ENCODE measurements at regions not wholly inside any gene's neighbourhood (a gene's known extent, or its start where the extent isn't known, plus 50 kb on each side); places are given as distances from the start of the nearest gene placed in this dataset.

- Histone ChIP-seq H3K27me3 (no peaks in the 10 kb centered on the region), H3K36me3 (no peaks in the 10 kb centered on the region), H3K9me3 (no peaks in the 10 kb centered on the region), H3K4me3 (no peak overlapping the region), H3K27ac (no peak overlapping the region), H3K4me1 (no peaks in the 10 kb centered on the region)
- ATAC-seq (no peak), DNase-seq (no peak)
- intact Hi-C loops (cut with DNase I), result no loop called here
- 64% methylated on average over 2 of the region's 2 CpGs for WGBS (ENCODE audit: insufficient coverage, low coverage, low lambda C conversion rate, missing lambda C conversion rate)
- TF ChIP-seq POLR2A (IDR thresholded peaks at IDR 0.05) (no peak), CTCF (IDR thresholded peaks at IDR 0.05) (no peak)
These were observed 478.5 kb upstream of the KIF2A start for GRCh38 chr5:61827445-61827975.

GRCh38 chr5:61828856-61829255 is 477.1 kb upstream of the KIF2A start:
- intact Hi-C loops (cut with DNase I), result no loop called here
- no peak for ATAC-seq
- TF ChIP-seq CTCF (IDR thresholded peaks at IDR 0.05), result no peak
- Histone ChIP-seq H3K9me3 (no peaks in the 10 kb centered on the region), H3K27ac (no peak overlapping the region), H3K4me3 (no peak overlapping the region), H3K36me3 (no peaks in the 10 kb centered on the region), H3K27me3 (no peaks in the 10 kb centered on the region), H3K4me1 (no peaks in the 10 kb centered on the region)
- no peak for DNase-seq
- WGBS (ENCODE audit: insufficient coverage, low coverage, low lambda C conversion rate, missing lambda C conversion rate), result 94% methylated on average over 2 of the region's 3 CpGs

GRCh38 chr5:61831736-61832135 is 474.3 kb upstream of the KIF2A start:
- Histone ChIP-seq H3K27me3 (no peaks in the 10 kb centered on the region), H3K36me3 (no peaks in the 10 kb centered on the region), H3K4me3 (no peak overlapping the region), H3K27ac (no peak overlapping the region), H3K9me3 (no peaks in the 10 kb centered on the region), H3K4me1 (no peaks in the 10 kb centered on the region)
- intact Hi-C loops (cut with DNase I), result no loop called here
- DNase-seq (no peak), ATAC-seq (no peak)
- TF ChIP-seq CTCF (IDR thresholded peaks at IDR 0.05), result no peak
- TF ChIP-seq POLR2A (IDR thresholded peaks at IDR 0.05), result no peak
- WGBS (ENCODE audit: insufficient coverage, low coverage, low lambda C conversion rate, missing lambda C conversion rate), result no CpG with 5 or more reads among the region's 4 CpGs

GRCh38 chr5:61837788-61838187 is 468.2 kb upstream of the KIF2A start:
- H3K27me3 ChIP-seq, result no peaks in the 10 kb centered on the region
- TF ChIP-seq CTCF (IDR thresholded peaks at IDR 0.05) (no peak), POLR2A (IDR thresholded peaks at IDR 0.05) (no peak)
- H3K4me1 ChIP-seq, result no peaks in the 10 kb centered on the region
- H3K4me3 ChIP-seq, result no peak overlapping the region
- no peak overlapping the region for H3K27ac ChIP-seq
- no peak for ATAC-seq
- no peak for DNase-seq
- H3K36me3 ChIP-seq, result no peaks in the 10 kb centered on the region
- intact Hi-C loops (cut with DNase I), result no loop called here
- H3K9me3 ChIP-seq, result no peaks in the 10 kb centered on the region

- no peak overlapping the region for H3K27ac ChIP-seq
- no peak for DNase-seq
- no peaks in the 10 kb centered on the region for H3K36me3 ChIP-seq
- 52% methylated on average over 2 of the region's 3 CpGs for WGBS (ENCODE audit: insufficient coverage, low coverage, low lambda C conversion rate, missing lambda C conversion rate)
- TF ChIP-seq CTCF (IDR thresholded peaks at IDR 0.05) (no peak), POLR2A (IDR thresholded peaks at IDR 0.05) (no peak)
- intact Hi-C loops (cut with DNase I), result no loop called here
- ATAC-seq, result no peak
- H3K27me3 ChIP-seq, result no peaks in the 10 kb centered on the region
- H3K9me3 ChIP-seq, result no peaks in the 10 kb centered on the region
- H3K4me3 ChIP-seq, result no peak overlapping the region
- no peaks in the 10 kb centered on the region for H3K4me1 ChIP-seq
These were observed 465.6 kb upstream of the KIF2A start for GRCh38 chr5:61840361-61840760.
